Superior temporal gyrus (tissue), 1 donor: ENCODE measurements at regions not wholly inside any gene's neighbourhood (a gene's known extent, or its start where the extent isn't known, plus 50 kb on each side); places are given as distances from the start of the nearest gene placed in this dataset.

ENCODE experiments used
- DNase-seq: peaks from one replicate; pipeline ENCODE4 v3.0.0-alpha.2; 2016; ENCODE audit errors: extremely low spot score

GRCh38 chr7:156104501-156105336 lies 292.5 kb upstream of the SHH start:
- no peak for DNase-seq

- no peak for DNase-seq
Measured at GRCh38 chr7:156102267-156102666, 290.0 kb upstream of the SHH start.

GRCh38 chr7:156101355-156101754 lies 289.1 kb upstream of the SHH start:
- no peak for DNase-seq

GRCh38 chr7:156100086-156100485 lies 287.8 kb upstream of the SHH start:
- DNase-seq: peak; percentile 16

GRCh38 chr7:156099085-156099484 lies 286.8 kb upstream of the SHH start:
- DNase-seq: no peak

GRCh38 chr7:156096771-156097538 lies 284.7 kb upstream of the SHH start:
- no peak for DNase-seq

GRCh38 chr7:156095908-156096539 lies 283.8 kb upstream of the SHH start:
- DNase-seq: no peak

- no peak for DNase-seq
Measured at GRCh38 chr7:156094350-156095146, 282.3 kb upstream of the SHH start.

GRCh38 chr7:156092307-156092706 lies 280.0 kb upstream of the SHH start:
- DNase-seq: no peak

- DNase-seq: no peak
Measured at GRCh38 chr7:156091519-156092080, 279.3 kb upstream of the SHH start.

- no peak for DNase-seq
Measured at GRCh38 chr7:156090988-156091387, 278.7 kb upstream of the SHH start.

GRCh38 chr7:156089222-156089621 lies 277.0 kb upstream of the SHH start:
- no peak for DNase-seq

GRCh38 chr7:156088115-156088514 lies 275.9 kb upstream of the SHH start:
- DNase-seq: no peak

GRCh38 chr7:156082048-156083040 lies 270.1 kb upstream of the SHH start:
- DNase-seq: no peak

- DNase-seq: no peak
Measured at GRCh38 chr7:156080596-156080995, 268.3 kb upstream of the SHH start.

- no peak for DNase-seq
Measured at GRCh38 chr7:156080046-156080445, 267.8 kb upstream of the SHH start.

- no peak for DNase-seq
Measured at GRCh38 chr7:156079156-156079555, 266.9 kb upstream of the SHH start.

- DNase-seq: no peak
Measured at GRCh38 chr7:156074982-156075615, 262.8 kb upstream of the SHH start.

GRCh38 chr7:156074084-156074483 lies 261.8 kb upstream of the SHH start:
- no peak for DNase-seq
